HUES48 (cell line): ENCODE measurements at regions not wholly inside any gene's neighbourhood (a gene's known extent, or its start where the extent isn't known, plus 50 kb on each side); places are given as distances from the start of the nearest gene placed in this dataset.

Source experiments
- H3K27ac ChIP-seq: one replicate; pipeline ENCODE4 v1.7.0; 2013; ENCODE audit warnings: low read depth, low read length, inconsistent platforms
- H3K27me3 ChIP-seq: 2 replicates; pipeline ENCODE4 v1.6.1; 2013; ENCODE audit warnings: mild to moderate bottlenecking, low read length; ENCODE audit not compliant: control insufficient read depth, insufficient read depth
- H3K36me3 ChIP-seq: 2 replicates; pipeline ENCODE4 v1.6.1; 2013; ENCODE audit warnings: low read length; ENCODE audit not compliant: control insufficient read depth, insufficient read depth
- H3K4me1 ChIP-seq: 2 replicates; pipeline ENCODE4 v1.6.1; 2013; ENCODE audit warnings: mild to moderate bottlenecking, low read length; ENCODE audit not compliant: control insufficient read depth, insufficient read depth
- H3K4me3 ChIP-seq: 2 replicates; pipeline ENCODE4 v1.5.1; 2013; ENCODE audit warnings: mild to moderate bottlenecking, low read depth, low read length
- H3K9ac ChIP-seq: 2 replicates; pipeline ENCODE4 v1.6.1; 2013; ENCODE audit warnings: mild to moderate bottlenecking, low read depth, low read length, moderate library complexity
- H3K9me3 ChIP-seq: 2 replicates; pipeline ENCODE4 v1.6.1; 2013; ENCODE audit warnings: low read length; ENCODE audit not compliant: control insufficient read depth, insufficient read depth

GRCh38 chr5:124560370-124560769 lies 186.1 kb downstream of the ZNF608 start:
- H3K27me3 ChIP-seq = no peaks in the 10 kb centered on the region
- no peak overlapping the region for H3K27ac ChIP-seq
- no peaks in the 10 kb centered on the region for H3K36me3 ChIP-seq
- H3K4me1 ChIP-seq = peaks cover 1% of the 10 kb centered on the region
- H3K4me3 ChIP-seq = no peak overlapping the region
- no peaks in the 10 kb centered on the region for H3K9me3 ChIP-seq
- H3K9ac ChIP-seq = no peak overlapping the region

GRCh38 chr5:124557761-124558160 lies 188.7 kb downstream of the ZNF608 start:
- Histone ChIP-seq H3K36me3 (no peaks in the 10 kb centered on the region), H3K27ac (no peak overlapping the region), H3K27me3 (no peaks in the 10 kb centered on the region), H3K9ac (no peak overlapping the region), H3K4me3 (no peak overlapping the region), H3K9me3 (no peaks in the 10 kb centered on the region), H3K4me1 (peaks cover 17% of the 10 kb centered on the region)

GRCh38 chr5:124554746-124555578 lies 191.5 kb downstream of the ZNF608 start:
- H3K4me3 ChIP-seq = no peak overlapping the region
- no peak overlapping the region for H3K27ac ChIP-seq

GRCh38 chr5:124553911-124554310 lies 192.5 kb downstream of the ZNF608 start:
- Histone ChIP-seq H3K4me1 (peaks cover 37% of the 10 kb centered on the region), H3K9me3 (no peaks in the 10 kb centered on the region), H3K9ac (no peak overlapping the region), H3K36me3 (no peaks in the 10 kb centered on the region), H3K27me3 (no peaks in the 10 kb centered on the region), H3K4me3 (no peak overlapping the region), H3K27ac (no peak overlapping the region)

More at GRCh38 chr5:124554746-124555578, 191.5 kb downstream of the ZNF608 start:
- H3K9ac ChIP-seq = no peak overlapping the region
- H3K4me1 ChIP-seq = peaks cover 29% of the 10 kb centered on the region
- no peaks in the 10 kb centered on the region for H3K9me3 ChIP-seq
- H3K36me3 ChIP-seq = no peaks in the 10 kb centered on the region
- H3K27me3 ChIP-seq = no peaks in the 10 kb centered on the region

GRCh38 chr5:124552526-124552925 lies 193.9 kb downstream of the ZNF608 start:
- no peak overlapping the region for H3K4me3 ChIP-seq
- peaks cover 37% of the 10 kb centered on the region for H3K4me1 ChIP-seq

GRCh38 chr5:124551939-124552279 lies 194.5 kb downstream of the ZNF608 start:
- Histone ChIP-seq H3K36me3 (no peaks in the 10 kb centered on the region), H3K4me1 (peaks cover 37% of the 10 kb centered on the region), H3K9ac (no peak overlapping the region), H3K9me3 (no peaks in the 10 kb centered on the region), H3K27me3 (no peaks in the 10 kb centered on the region), H3K4me3 (no peak overlapping the region), H3K27ac (no peak overlapping the region)

More at GRCh38 chr5:124552526-124552925, 193.9 kb downstream of the ZNF608 start:
- no peaks in the 10 kb centered on the region for H3K27me3 ChIP-seq
- no peaks in the 10 kb centered on the region for H3K36me3 ChIP-seq
- H3K9ac ChIP-seq = no peak overlapping the region
- no peaks in the 10 kb centered on the region for H3K9me3 ChIP-seq
- no peak overlapping the region for H3K27ac ChIP-seq

- Histone ChIP-seq H3K4me3 (no peak overlapping the region), H3K9me3 (no peaks in the 10 kb centered on the region), H3K9ac (no peak overlapping the region)
Measured at GRCh38 chr5:124550731-124551130, 195.7 kb downstream of the ZNF608 start.

GRCh38 chr5:124549891-124550436 lies 196.5 kb downstream of the ZNF608 start:
- Histone ChIP-seq H3K4me3 (no peak overlapping the region), H3K36me3 (no peaks in the 10 kb centered on the region), H3K4me1 (peaks cover 31% of the 10 kb centered on the region), H3K9ac (no peak overlapping the region), H3K27ac (no peak overlapping the region), H3K27me3 (no peaks in the 10 kb centered on the region), H3K9me3 (no peaks in the 10 kb centered on the region)

More at GRCh38 chr5:124550731-124551130, 195.7 kb downstream of the ZNF608 start:
- Histone ChIP-seq H3K36me3 (no peaks in the 10 kb centered on the region), H3K27me3 (no peaks in the 10 kb centered on the region), H3K27ac (no peak overlapping the region), H3K4me1 (peaks cover 37% of the 10 kb centered on the region)

GRCh38 chr5:124546643-124547042 lies 199.8 kb downstream of the ZNF608 start:
- no peaks in the 10 kb centered on the region for H3K9me3 ChIP-seq
- no peak overlapping the region for H3K4me3 ChIP-seq
- no peaks in the 10 kb centered on the region for H3K36me3 ChIP-seq
- H3K27me3 ChIP-seq = no peaks in the 10 kb centered on the region; the same call in 1 of the 2 replicates
- no peak overlapping the region for H3K9ac ChIP-seq
- no peak overlapping the region for H3K27ac ChIP-seq
- peaks cover 20% of the 10 kb centered on the region for H3K4me1 ChIP-seq

- no peaks in the 10 kb centered on the region for H3K36me3 ChIP-seq
- H3K4me3 ChIP-seq = no peak overlapping the region
- H3K27me3 ChIP-seq = no peaks in the 10 kb centered on the region; the same call in 1 of the 2 replicates
- no peaks in the 10 kb centered on the region for H3K9me3 ChIP-seq
- no peak overlapping the region for H3K27ac ChIP-seq
- H3K9ac ChIP-seq = no peak overlapping the region
- peaks cover 3% of the 10 kb centered on the region; the same call in 1 of the 2 replicates for H3K4me1 ChIP-seq
Measured at GRCh38 chr5:124544366-124545055, 201.9 kb downstream of the ZNF608 start.

- H3K4me3 ChIP-seq = no peak overlapping the region
- H3K27ac ChIP-seq = no peak overlapping the region
- no peak overlapping the region for H3K9ac ChIP-seq
- no peaks in the 10 kb centered on the region for H3K4me1 ChIP-seq
- no peaks in the 10 kb centered on the region for H3K36me3 ChIP-seq
- H3K9me3 ChIP-seq = no peaks in the 10 kb centered on the region
- H3K27me3 ChIP-seq = no peaks in the 10 kb centered on the region; the same call in 1 of the 2 replicates
Measured at GRCh38 chr5:124538931-124539330, 207.5 kb downstream of the ZNF608 start.
